Sigmoid colon (tissue), 4 donors: ENCODE measurements at regions not wholly inside any gene's neighbourhood (a gene's known extent, or its start where the extent isn't known, plus 50 kb on each side); places are given as distances from the start of the nearest gene placed in this dataset.

Source experiments
- CTCF ChIP-seq, 4 experiments: fragments of 450-650 bp in 3 of 4; fragments of 200-600 bp in 1 of 4; IDR thresholded peaks; one replicate each; pipeline ENCODE4 v1.5.1; 2016 to 2019; ENCODE audit warnings: antibody characterized with exemption in 4 of 4, mild to moderate bottlenecking in 3 of 4, moderate library complexity in 2 of 4
- EP300 ChIP-seq, 4 donors: sonication (generic); formaldehyde crosslinking; IDR thresholded peaks; one replicate each; pipeline ENCODE4 v1.6.1; 2017; ENCODE audit warnings: antibody characterized with exemption in 4 of 4
- POLR2A ChIP-seq, 2 donors: fragments of 450-650 bp; IDR thresholded peaks; one replicate each; pipeline ENCODE4 v1.6.1; 2016; ENCODE audit warnings: antibody characterized with exemption in 2 of 2, mild to moderate bottlenecking in 2 of 2, moderate library complexity in 2 of 2

- TF ChIP-seq POLR2A (IDR thresholded peaks at IDR 0.05) (no peak), EP300 (IDR thresholded peaks at IDR 0.05) (no peak), CTCF (IDR thresholded peaks at IDR 0.05) (no peak)
These were observed 407.9 kb upstream of the AADAT start for GRCh38 chr4:170497689-170498088.
